SU-DHL-6 (cell line): ENCODE measurements at regions not wholly inside any gene's neighbourhood (a gene's known extent, or its start where the extent isn't known, plus 50 kb on each side); places are given as distances from the start of the nearest gene placed in this dataset.
"Not testable (repeated sequence)": the region's sequence is repeated elsewhere in the genome, so short reads cannot be mapped to it uniquely, and the experiment has no call there.

Experiments
- H2AFZ ChIP-seq: fragments of 200-600 bp; sonication (generic); 2 replicates; pipeline ENCODE4 v1.6.1; 2014; ENCODE audit warnings: low read depth, mild to moderate bottlenecking, moderate library complexity, mixed read lengths, antibody characterized with exemption, low read length; ENCODE audit not compliant: severe bottlenecking
- H3F3A ChIP-seq: fragments of 200-600 bp; shearing (Covaris generic); 2 replicates; pipeline ENCODE4 v1.6.0; 2016; ENCODE audit warnings: antibody characterized with exemption, mild to moderate bottlenecking; ENCODE audit not compliant: insufficient read depth
- H3K27ac ChIP-seq: fragments of 200-600 bp; sonication (generic); 2 replicates; pipeline ENCODE4 v1.5.1; 2016; ENCODE audit warnings: low read depth, mild to moderate bottlenecking, low read length, moderate library complexity, mixed read lengths
- H3K27me3 ChIP-seq: fragments of 200-600 bp; sonication (generic), shearing (Covaris generic); 2 replicates; pipeline ENCODE4 v1.6.0; 2014; ENCODE audit warnings: mild to moderate bottlenecking, low read length
- H3K36me3 ChIP-seq: fragments of 200-600 bp; sonication (generic); 2 replicates; pipeline ENCODE4 v1.6.1; 2014; ENCODE audit warnings: mild to moderate bottlenecking, low read length, mixed read lengths
- H3K4me2 ChIP-seq: fragments of 300-600, 200-600 bp; shearing (Covaris generic), sonication (generic); 2 replicates; pipeline ENCODE4 v1.6.0; 2014; ENCODE audit warnings: low read length, low read depth, mild to moderate bottlenecking; ENCODE audit not compliant: poor library complexity, severe bottlenecking
- H3K4me3 ChIP-seq: fragments of 200-600 bp; sonication (generic); 2 replicates; pipeline ENCODE4 v1.5.1; 2014; ENCODE audit warnings: antibody characterized with exemption, low read length, mild to moderate bottlenecking, mixed read lengths; ENCODE audit not compliant: insufficient read depth, poor library complexity, severe bottlenecking
- H3K79me2 ChIP-seq: fragments of 200-600 bp; sonication (generic); 2 replicates; pipeline ENCODE4 v1.6.1; 2014; ENCODE audit warnings: mild to moderate bottlenecking, low read length, moderate library complexity; ENCODE audit not compliant: insufficient read depth
- H3K9ac ChIP-seq: fragments of 200-600 bp; sonication (generic); 2 replicates; pipeline ENCODE4 v1.7.0; 2014; ENCODE audit warnings: mild to moderate bottlenecking, low read length
- H3K9me2 ChIP-seq: fragments of 200-600 bp; sonication (generic); replicated peaks from 2 replicates; pipeline ENCODE4 v1.6.1; 2014; ENCODE audit warnings: low read length; ENCODE audit not compliant: insufficient read depth
- H3K9me3 ChIP-seq: fragments of 200-600 bp; sonication (generic); 2 replicates; pipeline ENCODE4 v1.6.1; 2014; ENCODE audit warnings: low read length, mixed read lengths; ENCODE audit not compliant: insufficient read depth
- H4K20me1 ChIP-seq: fragments of 200-600 bp; sonication (generic); 2 replicates; pipeline ENCODE4 v1.6.1; 2014; ENCODE audit warnings: low read depth, mild to moderate bottlenecking, antibody characterized with exemption, low read length, moderate library complexity, mixed read lengths

DNA sequence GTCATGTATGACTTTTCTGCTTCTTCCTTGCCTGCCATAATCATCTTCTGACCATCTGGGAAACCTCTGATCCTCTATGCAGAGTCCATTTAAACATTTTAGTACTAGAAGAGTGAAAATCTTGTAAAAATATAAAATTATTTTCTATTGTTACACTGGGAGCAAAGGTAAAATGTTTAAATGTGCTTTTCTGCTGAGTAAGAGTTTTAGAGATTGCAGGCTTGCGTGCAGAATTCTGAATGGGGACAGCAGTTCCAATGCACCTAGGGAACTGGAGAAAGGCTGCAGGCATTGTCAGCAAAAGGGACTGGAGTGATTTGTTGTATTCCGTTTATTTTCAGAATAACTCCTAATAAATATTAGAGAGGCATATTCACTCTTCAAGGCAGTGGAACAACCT lies 180.7 kb downstream of the ZNF37A start:
- not testable (repeated sequence) for H2AFZ ChIP-seq, H3K36me3 ChIP-seq

DNA sequence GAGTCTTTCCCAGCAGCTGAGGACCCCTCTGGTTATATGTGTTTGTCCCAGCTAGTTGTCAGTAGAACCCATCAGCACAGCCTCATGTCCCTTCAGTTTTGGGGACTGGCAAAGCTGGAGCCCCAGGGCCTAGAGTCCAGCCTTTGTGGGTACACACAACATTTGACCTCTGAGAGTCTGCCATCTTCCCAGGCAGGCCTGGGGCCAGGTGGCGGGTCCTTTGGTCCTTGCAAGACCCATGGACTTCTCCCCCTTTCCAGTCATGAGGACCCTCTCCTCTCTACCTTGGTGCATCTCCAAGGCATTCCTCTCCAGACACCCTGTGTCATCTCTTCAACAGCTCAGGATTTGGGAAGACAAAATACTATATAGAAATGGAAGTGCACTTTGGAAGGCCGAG lies 198.4 kb downstream of the ZNF37A start:
- not testable (repeated sequence) for H3K9me3 ChIP-seq

More for the DNA sequence above, 180.7 kb downstream of the ZNF37A start:
- not testable (repeated sequence) for H3K9me2 ChIP-seq, H4K20me1 ChIP-seq, H3K4me3 ChIP-seq, H3F3A ChIP-seq, H3K27ac ChIP-seq, H3K9me3 ChIP-seq, H3K79me2 ChIP-seq, H3K27me3 ChIP-seq, H3K9ac ChIP-seq, H3K4me2 ChIP-seq

GRCh38 chr10:38310111-38310510 lies 216.0 kb downstream of the ZNF37A start:
- not testable (repeated sequence) for H3K4me2 ChIP-seq, H3K36me3 ChIP-seq, H2AFZ ChIP-seq, H3K9ac ChIP-seq, H3K27me3 ChIP-seq, H3F3A ChIP-seq, H3K9me2 ChIP-seq, H3K9me3 ChIP-seq, H4K20me1 ChIP-seq, H3K79me2 ChIP-seq, H3K27ac ChIP-seq, H3K4me3 ChIP-seq

More for the DNA sequence above, 198.4 kb downstream of the ZNF37A start:
- H4K20me1 ChIP-seq, H3K36me3 ChIP-seq, H3K79me2 ChIP-seq, H3F3A ChIP-seq, H3K4me3 ChIP-seq, H3K27me3 ChIP-seq, H3K9me2 ChIP-seq, H2AFZ ChIP-seq, H3K27ac ChIP-seq, H3K4me2 ChIP-seq, H3K9ac ChIP-seq: not testable (repeated sequence)

DNA sequence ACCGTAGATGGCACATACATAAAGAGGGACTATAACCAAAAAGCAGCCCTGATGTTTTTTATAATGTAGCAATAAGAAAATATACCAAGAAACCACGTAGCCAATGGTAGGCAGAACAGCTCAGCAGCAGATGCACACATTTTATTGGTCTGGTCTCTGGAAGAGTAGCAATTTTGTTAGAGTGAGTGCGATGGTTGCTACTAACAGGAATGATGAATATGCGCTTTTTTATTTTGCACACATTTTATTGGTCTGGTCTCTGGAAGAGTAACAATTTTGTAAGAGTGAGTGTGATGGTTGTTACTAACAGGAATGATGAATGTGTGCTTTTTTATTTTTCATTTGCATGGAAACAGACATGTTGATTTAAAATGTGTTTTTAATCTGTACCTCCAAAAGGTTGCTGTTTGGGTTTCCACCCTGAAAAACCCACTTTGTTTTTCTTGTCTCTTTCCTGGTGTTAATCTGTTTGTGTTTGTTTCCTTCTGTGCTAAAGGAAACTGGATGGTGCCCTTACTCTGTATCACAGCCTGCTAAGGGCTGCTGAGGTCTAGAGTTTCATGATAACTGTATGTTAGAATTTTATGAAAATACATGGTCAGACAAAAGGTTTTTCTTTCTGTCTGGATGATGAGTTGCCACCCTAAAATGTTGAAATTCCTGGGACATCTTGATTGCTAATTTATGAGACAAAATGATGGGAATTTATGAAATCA lies 221.1 kb downstream of the ZNF37A start:
- H3K4me2 ChIP-seq, H3K27ac ChIP-seq, H4K20me1 ChIP-seq, H3K27me3 ChIP-seq, H3K4me3 ChIP-seq, H3F3A ChIP-seq, H3K9me2 ChIP-seq, H3K9ac ChIP-seq, H3K79me2 ChIP-seq, H3K9me3 ChIP-seq, H2AFZ ChIP-seq, H3K36me3 ChIP-seq: not testable (repeated sequence)

- not testable (repeated sequence) for H2AFZ ChIP-seq
These were observed 227.3 kb downstream of the ZNF37A start for GRCh38 chr10:38321393-38321792.

GRCh38 chr10:38330306-38330705 lies 236.2 kb downstream of the ZNF37A start:
- not testable (repeated sequence) for H3K36me3 ChIP-seq, H3K4me3 ChIP-seq, H3F3A ChIP-seq, H3K79me2 ChIP-seq, H2AFZ ChIP-seq, H3K27ac ChIP-seq, H3K27me3 ChIP-seq, H3K9me3 ChIP-seq, H3K4me2 ChIP-seq, H3K9me2 ChIP-seq, H3K9ac ChIP-seq, H4K20me1 ChIP-seq

More at GRCh38 chr10:38321393-38321792, 227.3 kb downstream of the ZNF37A start:
- H3K79me2 ChIP-seq, H3K9me3 ChIP-seq, H3K9me2 ChIP-seq, H4K20me1 ChIP-seq, H3K9ac ChIP-seq, H3K27ac ChIP-seq, H3K36me3 ChIP-seq, H3K27me3 ChIP-seq, H3K4me3 ChIP-seq, H3K4me2 ChIP-seq, H3F3A ChIP-seq: not testable (repeated sequence)

DNA sequence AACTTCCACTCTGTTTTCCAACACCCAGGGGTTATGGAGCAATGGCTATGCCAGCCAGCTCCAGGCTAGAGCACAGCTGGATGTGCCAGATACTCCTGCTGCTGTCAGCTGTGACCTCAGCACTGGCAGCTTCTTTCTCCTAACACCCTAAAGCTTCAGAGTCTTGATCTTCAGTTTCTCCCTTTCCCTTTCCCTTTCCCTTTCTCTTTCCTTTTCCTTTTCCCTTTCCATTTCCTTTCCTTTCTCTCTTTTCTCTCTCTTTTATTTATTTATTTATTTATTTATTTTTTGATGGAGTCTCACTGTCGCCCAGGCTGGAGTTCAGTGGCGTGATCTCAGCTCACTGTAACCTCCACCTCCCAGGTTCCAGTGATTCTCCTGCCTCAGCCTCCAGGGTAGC lies 237.0 kb downstream of the ZNF37A start:
- not testable (repeated sequence) for H3K9me3 ChIP-seq, H3K9me2 ChIP-seq, H3K4me3 ChIP-seq, H3K27me3 ChIP-seq, H3K4me2 ChIP-seq, H4K20me1 ChIP-seq, H2AFZ ChIP-seq, H3F3A ChIP-seq, H3K9ac ChIP-seq, H3K27ac ChIP-seq, H3K36me3 ChIP-seq, H3K79me2 ChIP-seq

- H3K9ac ChIP-seq, H3K27ac ChIP-seq: not testable (repeated sequence)
These were observed 239.6 kb downstream of the ZNF37A start for GRCh38 chr10:38333699-38334098.

More at GRCh38 chr10:38333699-38334098, 239.6 kb downstream of the ZNF37A start:
- not testable (repeated sequence) for H3K4me3 ChIP-seq, H3K4me2 ChIP-seq, H3K27me3 ChIP-seq, H3K9me2 ChIP-seq, H4K20me1 ChIP-seq, H3K36me3 ChIP-seq, H3K9me3 ChIP-seq, H3F3A ChIP-seq, H3K79me2 ChIP-seq, H2AFZ ChIP-seq
